HK-2 (cell line): ENCODE measurements at regions not wholly inside any gene's neighbourhood (a gene's known extent, or its start where the extent isn't known, plus 50 kb on each side); places are given as distances from the start of the nearest gene placed in this dataset.
"Not testable (repeated sequence)": the region's sequence is repeated elsewhere in the genome, so short reads cannot be mapped to it uniquely, and the experiment has no call there.

Experiments used
- DNase-seq: peaks from one replicate; pipeline ENCODE4 v3.0.0-alpha.2; 2018; ENCODE audit not compliant: unreplicated experiment

GRCh38 chr18:41695441-41695840 is 259.6 kb upstream of the PIK3C3 start:
- DNase-seq = no peak

- DNase-seq = no peak
Measured at GRCh38 chr18:41693008-41693407, 262.0 kb upstream of the PIK3C3 start.

- DNase-seq = no peak
Measured at GRCh38 chr18:41690332-41691127, 264.5 kb upstream of the PIK3C3 start.

GRCh38 chr18:41687138-41687537 is 267.9 kb upstream of the PIK3C3 start:
- DNase-seq = no peak

GRCh38 chr18:41681138-41681880 is 273.7 kb upstream of the PIK3C3 start:
- no peak for DNase-seq

- DNase-seq = no peak
Measured at GRCh38 chr18:41674506-41674905, 280.5 kb upstream of the PIK3C3 start.

- DNase-seq = no peak
Measured at GRCh38 chr18:41666231-41666630, 288.8 kb upstream of the PIK3C3 start.

GRCh38 chr18:41665210-41665609 is 289.8 kb upstream of the PIK3C3 start:
- no peak for DNase-seq

GRCh38 chr18:41660654-41661053 is 294.4 kb upstream of the PIK3C3 start:
- no peak for DNase-seq

- no peak for DNase-seq
Measured at GRCh38 chr18:41659438-41660130, 295.4 kb upstream of the PIK3C3 start.

GRCh38 chr18:41657189-41657588 is 297.8 kb upstream of the PIK3C3 start:
- no peak for DNase-seq

GRCh38 chr18:41655074-41655473 is 300.0 kb upstream of the PIK3C3 start:
- DNase-seq = no peak

- no peak for DNase-seq
Measured at GRCh38 chr18:41647914-41648313, 307.1 kb upstream of the PIK3C3 start.

GRCh38 chr18:41646915-41647620 is 308.0 kb upstream of the PIK3C3 start:
- no peak for DNase-seq

- no peak for DNase-seq
Measured at GRCh38 chr18:41645589-41646360, 309.3 kb upstream of the PIK3C3 start.

GRCh38 chr18:41644466-41644865 is 310.6 kb upstream of the PIK3C3 start:
- DNase-seq = no peak

- no peak for DNase-seq
Measured at GRCh38 chr18:41643427-41643826, 311.6 kb upstream of the PIK3C3 start.

GRCh38 chr18:41642756-41643155 is 312.3 kb upstream of the PIK3C3 start:
- no peak for DNase-seq

GRCh38 chr18:41639218-41639617 is 315.8 kb upstream of the PIK3C3 start:
- no peak for DNase-seq

GRCh38 chr18:41631723-41632285 is 323.2 kb upstream of the PIK3C3 start:
- DNase-seq = not testable (repeated sequence)
